GM12878 (cell line): ENCODE measurements at regions not wholly inside any gene's neighbourhood (a gene's known extent, or its start where the extent isn't known, plus 50 kb on each side); places are given as distances from the start of the nearest gene placed in this dataset.

Experiments
- EZH2 ChIP-seq: IDR thresholded peaks from 2 replicates; pipeline ENCODE4 v1.6.1; 2012; ENCODE audit warnings: low read depth, mild to moderate bottlenecking, control low read depth, inconsistent platforms, low read length, borderline replicate concordance; ENCODE audit not compliant: control insufficient read depth
- FOXM1 ChIP-seq: IDR thresholded peaks from 2 replicates; pipeline ENCODE4 v1.6.1; 2012; ENCODE audit warnings: low read depth, mild to moderate bottlenecking, inconsistent platforms, low read length, moderate library complexity
- RAD21 ChIP-seq: IDR thresholded peaks from 2 replicates; pipeline ENCODE4 v1.6.1; 2011; ENCODE audit warnings: mild to moderate bottlenecking, low read depth, low read length, moderate library complexity; ENCODE audit not compliant: insufficient read depth
- TF ChIP-seq, protein P1 (sequence below): IDR thresholded peaks from 2 replicates; pipeline ENCODE4 v1.6.1; 2012; ENCODE audit warnings: low read length, inconsistent platforms
- TF ChIP-seq, protein P2 (sequence below), 3 experiments: IDR thresholded peaks in 2 of 3; conservative IDR thresholded peaks in 1 of 3; 2 replicates each; pipeline ENCODE4 v1.5.1; 2011; ENCODE audit warnings: low read depth in 3 of 3, low read length in 3 of 3, mild to moderate bottlenecking in 3 of 3, control low read depth in 2 of 3, moderate library complexity in 2 of 3, inconsistent platforms in 1 of 3, mixed read lengths in 1 of 3; ENCODE audit not compliant: control insufficient read depth in 2 of 3, insufficient read depth in 1 of 3; ENCODE audit errors: extremely low read depth in 1 of 3

DNA sequence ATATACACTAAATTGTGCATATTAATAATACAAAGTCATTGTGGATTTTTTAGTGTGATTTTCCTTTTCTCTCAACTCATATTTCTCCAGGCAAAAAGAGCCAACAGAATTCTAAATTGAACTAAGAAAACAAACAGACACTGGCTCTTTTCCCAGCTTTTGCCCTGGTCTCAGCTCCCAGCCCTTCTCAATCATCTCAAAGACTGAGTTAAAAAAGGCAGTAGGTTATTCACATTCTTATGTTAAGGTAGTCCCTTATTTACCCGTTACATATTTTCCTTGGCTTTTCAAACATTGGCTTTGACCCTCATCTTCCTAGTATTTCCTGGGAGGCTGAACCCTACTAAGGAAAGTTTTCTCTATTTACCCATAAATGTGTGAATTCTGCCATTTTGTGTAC lies 753.6 kb downstream of the LIG4 start:
- TF ChIP-seq, protein P1, sequence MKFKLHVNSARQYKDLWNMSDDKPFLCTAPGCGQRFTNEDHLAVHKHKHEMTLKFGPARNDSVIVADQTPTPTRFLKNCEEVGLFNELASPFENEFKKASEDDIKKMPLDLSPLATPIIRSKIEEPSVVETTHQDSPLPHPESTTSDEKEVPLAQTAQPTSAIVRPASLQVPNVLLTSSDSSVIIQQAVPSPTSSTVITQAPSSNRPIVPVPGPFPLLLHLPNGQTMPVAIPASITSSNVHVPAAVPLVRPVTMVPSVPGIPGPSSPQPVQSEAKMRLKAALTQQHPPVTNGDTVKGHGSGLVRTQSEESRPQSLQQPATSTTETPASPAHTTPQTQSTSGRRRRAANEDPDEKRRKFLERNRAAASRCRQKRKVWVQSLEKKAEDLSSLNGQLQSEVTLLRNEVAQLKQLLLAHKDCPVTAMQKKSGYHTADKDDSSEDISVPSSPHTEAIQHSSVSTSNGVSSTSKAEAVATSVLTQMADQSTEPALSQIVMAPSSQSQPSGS: no peak
- TF ChIP-seq, protein P2, sequence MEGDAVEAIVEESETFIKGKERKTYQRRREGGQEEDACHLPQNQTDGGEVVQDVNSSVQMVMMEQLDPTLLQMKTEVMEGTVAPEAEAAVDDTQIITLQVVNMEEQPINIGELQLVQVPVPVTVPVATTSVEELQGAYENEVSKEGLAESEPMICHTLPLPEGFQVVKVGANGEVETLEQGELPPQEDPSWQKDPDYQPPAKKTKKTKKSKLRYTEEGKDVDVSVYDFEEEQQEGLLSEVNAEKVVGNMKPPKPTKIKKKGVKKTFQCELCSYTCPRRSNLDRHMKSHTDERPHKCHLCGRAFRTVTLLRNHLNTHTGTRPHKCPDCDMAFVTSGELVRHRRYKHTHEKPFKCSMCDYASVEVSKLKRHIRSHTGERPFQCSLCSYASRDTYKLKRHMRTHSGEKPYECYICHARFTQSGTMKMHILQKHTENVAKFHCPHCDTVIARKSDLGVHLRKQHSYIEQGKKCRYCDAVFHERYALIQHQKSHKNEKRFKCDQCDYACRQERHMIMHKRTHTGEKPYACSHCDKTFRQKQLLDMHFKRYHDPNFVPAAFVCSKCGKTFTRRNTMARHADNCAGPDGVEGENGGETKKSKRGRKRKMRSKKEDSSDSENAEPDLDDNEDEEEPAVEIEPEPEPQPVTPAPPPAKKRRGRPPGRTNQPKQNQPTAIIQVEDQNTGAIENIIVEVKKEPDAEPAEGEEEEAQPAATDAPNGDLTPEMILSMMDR (IDR thresholded peaks at IDR 0.05 in 2 of 3, conservative IDR thresholded peaks at IDR 0.05 in 1 of 3; ENCODE audit: control insufficient read depth in 2 of 3, extremely low read depth in 1 of 3, insufficient read depth in 1 of 3, low read depth in 3 of 3, low read length in 3 of 3): no peak
- TF ChIP-seq FOXM1 (no peak), RAD21 (no peak), EZH2 (no peak)
